ENCODE measurements at regions not wholly inside any gene's neighbourhood (a gene's known extent, or its start where the extent isn't known, plus 50 kb on each side); places are given as distances from the start of the nearest gene placed in this dataset.

DNA sequence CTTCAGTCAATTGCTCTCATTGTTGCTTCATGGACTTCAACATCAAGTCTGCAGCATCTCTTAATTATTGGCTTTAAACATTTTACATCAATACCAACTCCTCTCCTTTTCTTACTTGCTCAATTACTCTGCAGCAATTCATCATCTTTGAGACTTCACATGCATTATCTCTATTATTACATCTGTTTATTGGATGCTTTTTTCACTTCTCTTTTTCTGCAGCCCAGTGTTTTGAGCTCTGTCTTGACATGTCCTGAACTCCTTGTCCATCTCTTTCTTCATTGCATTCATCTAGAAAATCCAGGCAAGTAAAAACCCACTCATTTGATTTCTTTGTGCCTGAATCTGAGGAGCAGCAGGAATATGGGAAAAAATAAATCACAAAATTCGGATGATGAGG is 647.9 kb downstream of the PLCL1 start:
- TF ChIP-seq, protein P1, sequence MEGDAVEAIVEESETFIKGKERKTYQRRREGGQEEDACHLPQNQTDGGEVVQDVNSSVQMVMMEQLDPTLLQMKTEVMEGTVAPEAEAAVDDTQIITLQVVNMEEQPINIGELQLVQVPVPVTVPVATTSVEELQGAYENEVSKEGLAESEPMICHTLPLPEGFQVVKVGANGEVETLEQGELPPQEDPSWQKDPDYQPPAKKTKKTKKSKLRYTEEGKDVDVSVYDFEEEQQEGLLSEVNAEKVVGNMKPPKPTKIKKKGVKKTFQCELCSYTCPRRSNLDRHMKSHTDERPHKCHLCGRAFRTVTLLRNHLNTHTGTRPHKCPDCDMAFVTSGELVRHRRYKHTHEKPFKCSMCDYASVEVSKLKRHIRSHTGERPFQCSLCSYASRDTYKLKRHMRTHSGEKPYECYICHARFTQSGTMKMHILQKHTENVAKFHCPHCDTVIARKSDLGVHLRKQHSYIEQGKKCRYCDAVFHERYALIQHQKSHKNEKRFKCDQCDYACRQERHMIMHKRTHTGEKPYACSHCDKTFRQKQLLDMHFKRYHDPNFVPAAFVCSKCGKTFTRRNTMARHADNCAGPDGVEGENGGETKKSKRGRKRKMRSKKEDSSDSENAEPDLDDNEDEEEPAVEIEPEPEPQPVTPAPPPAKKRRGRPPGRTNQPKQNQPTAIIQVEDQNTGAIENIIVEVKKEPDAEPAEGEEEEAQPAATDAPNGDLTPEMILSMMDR (conservative IDR thresholded peaks at IDR 0.05; ENCODE audit: low read depth, low read length) = no peak
- no peak overlapping the region for H3K4me3 ChIP-seq (ENCODE audit: low read length)
- DNase-seq (ENCODE audit: low read depth) = no peak

DNA sequence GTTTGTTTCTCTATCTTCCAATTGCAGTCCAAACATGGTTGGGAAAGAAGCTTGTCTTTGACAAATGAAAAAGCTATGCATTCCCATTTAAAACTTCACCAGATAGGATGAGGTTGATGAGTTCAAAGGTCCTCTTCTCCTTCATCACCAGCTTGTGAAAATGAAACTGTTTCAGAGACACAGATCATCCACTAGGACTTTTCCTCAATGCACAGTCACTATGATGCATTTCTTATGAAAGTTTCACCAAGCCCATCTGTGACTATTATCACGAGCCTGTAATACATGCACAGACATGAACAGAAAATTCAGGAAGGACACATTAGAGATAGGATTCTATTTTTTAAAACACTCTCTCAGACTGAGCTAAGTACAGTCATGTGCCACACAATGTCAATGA is 644.4 kb downstream of the PLCL1 start:
- TF ChIP-seq, protein P1 (conservative IDR thresholded peaks at IDR 0.05; ENCODE audit: low read depth, low read length) = no peak
- H3K4me3 ChIP-seq (ENCODE audit: low read length) = no peak overlapping the region
- no peak for DNase-seq (ENCODE audit: low read depth)

- DNase-seq (ENCODE audit: low read depth) = no peak
These were observed 640.5 kb downstream of the PLCL1 start for GRCh38 chr2:198444800-198445287.

GRCh38 chr2:198441901-198442300 is 637.5 kb downstream of the PLCL1 start:
- DNase-seq (ENCODE audit: low read depth) = no peak
- TF ChIP-seq, protein P1 (conservative IDR thresholded peaks at IDR 0.05; ENCODE audit: low read depth, low read length) = no peak
- no peak overlapping the region for H3K4me3 ChIP-seq (ENCODE audit: low read length)

More at GRCh38 chr2:198444800-198445287, 640.5 kb downstream of the PLCL1 start:
- H3K4me3 ChIP-seq (ENCODE audit: low read length) = no peak overlapping the region
- TF ChIP-seq, protein P1 (conservative IDR thresholded peaks at IDR 0.05; ENCODE audit: low read depth, low read length) = no peak

DNA sequence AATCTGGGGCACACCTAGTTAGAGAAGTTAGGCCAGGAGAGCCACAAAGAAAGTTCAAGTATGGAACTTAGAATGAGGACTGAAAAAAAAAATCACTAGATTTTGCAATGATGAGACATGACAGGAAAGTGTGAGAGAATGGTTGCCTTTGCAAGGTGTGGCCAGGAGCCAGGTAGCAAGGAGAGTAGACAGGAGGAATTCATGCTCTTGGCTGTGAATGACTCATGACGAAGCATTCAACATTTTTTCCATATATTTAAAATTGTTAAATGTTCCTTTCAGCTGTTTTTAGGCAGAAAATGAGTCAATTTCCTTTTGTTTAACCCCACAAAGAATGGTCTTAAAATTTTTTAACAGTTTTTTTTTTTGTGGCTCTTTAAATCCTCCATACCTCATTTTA is 636.9 kb downstream of the PLCL1 start:
- TF ChIP-seq, protein P1 (conservative IDR thresholded peaks at IDR 0.05; ENCODE audit: low read depth, low read length) = no peak
- no peak for DNase-seq (ENCODE audit: low read depth)
- no peak overlapping the region for H3K4me3 ChIP-seq (ENCODE audit: low read length)

- no peak overlapping the region for H3K4me3 ChIP-seq (ENCODE audit: low read length)
- DNase-seq (ENCODE audit: low read depth) = no peak
- TF ChIP-seq, protein P1 (conservative IDR thresholded peaks at IDR 0.05; ENCODE audit: low read depth, low read length) = no peak
These were observed 636.4 kb downstream of the PLCL1 start for GRCh38 chr2:198440833-198441232.

DNA sequence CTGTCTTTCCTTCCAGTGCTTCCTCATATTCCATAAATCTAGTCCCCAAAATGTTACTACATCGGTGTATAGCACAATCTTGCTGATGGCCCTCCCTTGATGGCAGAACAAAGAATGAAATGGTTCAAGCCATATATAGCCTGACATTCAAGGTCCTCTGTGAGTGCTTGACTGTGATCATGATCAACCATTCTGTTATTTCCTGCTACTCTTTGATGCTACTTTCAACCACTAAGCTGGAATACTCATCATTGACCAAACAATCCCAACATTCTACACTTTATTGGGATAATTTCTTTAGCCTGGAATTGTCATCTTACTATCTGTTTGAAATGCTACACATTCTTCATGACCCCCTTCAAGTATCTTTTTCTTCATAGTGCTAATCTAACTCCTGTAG is 633.9 kb downstream of the PLCL1 start:
- DNase-seq (ENCODE audit: low read depth) = no peak
- TF ChIP-seq, protein P1 (conservative IDR thresholded peaks at IDR 0.05; ENCODE audit: low read depth, low read length) = no peak
- H3K4me3 ChIP-seq (ENCODE audit: low read length) = no peak overlapping the region

All from retinal pigment epithelial cell (primary cell).